HG03175 (cell line): ENCODE measurements at regions not wholly inside any gene's neighbourhood (a gene's known extent, or its start where the extent isn't known, plus 50 kb on each side); places are given as distances from the start of the nearest gene placed in this dataset.
"Not testable (repeated sequence)": the region's sequence is repeated elsewhere in the genome, so short reads cannot be mapped to it uniquely, and the experiment has no call there.

Experiments used
- ATAC-seq: cut with Tn5 transposase; IDR thresholded peaks from one replicate; pipeline ENCODE4 v1.9.1; 2021; ENCODE audit warnings: mild to moderate bottlenecking, moderate library complexity; ENCODE audit not compliant: unreplicated experiment

DNA sequence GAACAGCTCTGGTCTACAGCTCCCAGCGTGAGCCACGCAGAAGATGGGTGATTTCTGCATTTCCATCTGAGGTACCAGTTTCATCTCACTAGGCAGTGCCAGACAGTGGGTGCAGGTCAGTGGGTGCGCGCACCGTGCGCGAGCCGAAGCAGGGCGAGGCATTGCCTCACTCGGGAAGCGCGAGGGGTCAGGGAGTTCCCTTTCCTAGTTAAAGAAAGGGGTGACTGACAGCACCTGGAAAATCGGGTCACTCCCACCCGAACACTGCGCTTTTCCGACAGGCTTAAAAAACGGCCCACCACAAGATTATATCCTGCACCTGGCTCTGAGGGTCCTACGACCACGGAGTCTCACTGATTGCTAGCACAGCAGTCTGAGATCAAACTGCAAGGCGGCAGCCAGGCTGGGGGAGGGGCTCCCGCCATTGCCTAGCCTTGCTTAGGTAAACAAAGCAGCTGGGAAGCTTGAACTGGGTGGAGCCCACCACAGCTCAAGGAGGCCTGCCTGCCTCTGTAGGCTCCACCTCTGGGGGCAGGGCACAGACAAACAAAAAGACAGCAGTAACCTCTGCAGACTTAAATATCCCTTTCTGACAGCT is 325.0 kb upstream of the CHST9 start:
- ATAC-seq: not testable (repeated sequence)

DNA sequence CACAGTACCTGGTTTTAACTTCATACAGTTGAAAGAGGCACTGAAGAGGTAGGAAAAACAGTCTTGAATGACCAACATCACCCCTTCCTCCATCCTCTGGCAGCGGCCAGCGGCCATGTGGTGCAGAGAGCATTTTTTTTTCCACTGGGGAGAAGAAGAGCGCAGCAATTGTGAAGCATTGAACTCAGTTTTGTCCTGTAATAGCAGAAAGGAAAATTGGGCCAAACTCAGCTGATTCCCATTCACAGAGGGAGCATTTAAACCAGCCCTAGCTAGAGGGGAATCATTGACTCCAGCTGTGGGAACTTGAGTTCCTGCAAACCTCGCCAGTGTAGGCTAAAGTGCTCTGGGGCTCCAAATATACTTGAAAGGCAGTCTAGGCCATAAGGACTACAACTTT is 316.6 kb upstream of the CHST9 start:
- ATAC-seq: no peak

DNA sequence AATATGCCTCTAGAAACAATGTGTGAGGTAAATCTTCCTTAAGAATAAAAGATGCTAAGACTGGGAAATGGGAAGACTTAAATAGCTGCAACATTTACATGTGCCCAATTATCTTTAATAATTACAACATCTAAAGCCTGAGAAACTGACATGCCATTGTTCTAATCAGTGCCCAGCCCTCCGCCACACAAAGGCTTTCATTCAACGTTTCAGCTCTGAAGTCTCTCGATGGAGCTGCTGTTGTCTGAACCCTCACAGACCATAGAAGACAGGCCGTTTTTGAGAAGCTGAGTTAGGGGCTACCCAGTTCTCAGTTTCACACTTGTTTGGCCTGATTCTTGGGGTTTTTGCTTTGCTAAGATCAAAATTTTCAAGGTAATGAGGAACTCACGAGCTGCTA is 315.4 kb upstream of the CHST9 start:
- no peak for ATAC-seq

DNA sequence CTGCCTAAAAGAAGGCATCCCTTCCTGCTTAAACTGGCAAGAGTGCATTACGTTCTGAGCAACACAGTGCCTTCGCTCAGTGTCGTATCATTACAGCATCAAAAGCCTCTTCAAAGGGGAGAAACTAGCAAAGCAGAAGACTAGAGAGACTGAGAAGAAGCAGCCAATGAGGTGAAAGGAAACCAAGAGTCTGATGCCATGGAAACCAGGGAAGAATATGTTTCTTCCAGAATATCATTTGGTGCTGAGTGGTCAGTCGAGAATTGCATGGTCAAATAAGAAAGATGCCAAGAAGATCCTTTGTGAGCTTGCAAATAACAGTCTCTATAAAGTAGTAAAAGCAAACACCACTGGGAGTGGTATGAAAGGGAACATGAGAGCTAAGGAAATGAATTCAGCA is 312.1 kb upstream of the CHST9 start:
- ATAC-seq: no peak

DNA sequence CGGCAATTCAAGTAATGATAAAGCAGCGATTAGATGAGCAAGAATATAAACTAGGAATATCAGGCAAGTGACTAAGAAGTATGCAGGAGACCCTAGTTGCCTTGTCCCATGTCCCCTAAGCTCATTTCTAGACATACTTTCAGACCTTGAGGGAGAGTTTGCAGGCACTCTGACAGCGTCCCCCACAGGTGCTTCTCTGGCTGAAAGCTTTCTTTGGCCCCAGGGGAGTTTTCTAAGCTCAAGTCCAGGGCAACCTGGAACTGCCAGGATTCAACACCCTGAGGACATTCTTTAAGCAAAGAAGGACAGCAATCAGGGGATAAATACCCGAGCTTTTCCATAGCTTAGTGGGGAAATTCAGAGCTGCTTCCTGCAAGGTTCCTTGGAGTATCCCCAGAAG is 308.1 kb upstream of the CHST9 start:
- ATAC-seq: no peak

DNA sequence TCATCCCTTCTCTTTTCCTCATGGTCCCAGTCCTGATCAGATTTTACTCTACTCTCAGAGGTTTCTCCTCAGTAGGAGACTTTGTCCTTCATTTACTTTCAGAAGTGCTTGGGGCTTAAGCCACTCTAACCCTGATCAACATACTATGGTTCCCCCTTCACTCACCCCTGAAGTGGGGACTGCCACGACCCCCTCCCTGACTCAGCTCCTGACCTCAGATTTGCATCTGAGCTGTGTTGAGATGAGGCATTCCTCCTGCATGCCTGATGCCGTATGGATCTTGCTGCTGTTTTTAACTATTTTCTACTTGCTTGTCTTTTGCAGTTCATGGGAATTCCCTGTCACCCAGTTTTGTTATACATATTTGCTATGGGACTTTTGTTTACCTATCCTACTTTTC is 306.7 kb upstream of the CHST9 start:
- no peak for ATAC-seq

DNA sequence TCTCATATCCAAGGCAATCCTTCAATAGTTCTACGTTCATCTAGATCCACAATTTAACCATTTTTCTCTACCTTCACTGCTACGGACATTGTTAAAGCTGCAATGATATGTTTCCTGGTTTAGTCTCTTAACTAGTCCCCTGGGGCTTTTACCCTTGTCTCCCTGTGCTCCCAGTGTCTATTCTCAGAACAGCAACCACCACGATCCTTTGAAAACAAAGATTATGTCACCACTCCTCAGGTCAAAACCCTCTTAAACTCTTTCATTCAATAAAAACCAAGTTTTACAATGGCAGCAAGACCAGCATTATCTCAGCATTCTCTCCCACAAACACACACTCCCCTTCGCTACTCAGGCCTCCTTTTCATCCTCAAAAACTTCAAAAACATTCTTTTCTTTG is 298.2 kb upstream of the CHST9 start:
- no peak for ATAC-seq

DNA sequence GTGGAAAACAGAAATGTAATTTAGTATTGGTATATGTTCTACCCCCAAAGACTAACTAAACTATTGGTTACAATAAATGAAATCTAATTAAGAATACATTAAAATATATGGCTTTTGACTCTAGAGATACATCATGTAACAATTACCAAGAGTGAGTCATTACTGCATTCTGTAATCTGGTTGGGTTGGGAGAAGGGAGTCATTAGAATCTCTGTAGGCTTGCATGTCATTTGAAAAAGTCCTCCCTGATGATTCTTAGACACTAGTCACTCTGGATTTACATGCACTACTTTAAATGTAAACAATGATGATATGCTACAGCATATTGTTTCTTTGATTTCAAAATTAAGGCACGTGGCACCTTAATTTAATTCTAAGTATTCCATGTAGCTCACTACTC is 293.4 kb upstream of the CHST9 start:
- no peak for ATAC-seq

DNA sequence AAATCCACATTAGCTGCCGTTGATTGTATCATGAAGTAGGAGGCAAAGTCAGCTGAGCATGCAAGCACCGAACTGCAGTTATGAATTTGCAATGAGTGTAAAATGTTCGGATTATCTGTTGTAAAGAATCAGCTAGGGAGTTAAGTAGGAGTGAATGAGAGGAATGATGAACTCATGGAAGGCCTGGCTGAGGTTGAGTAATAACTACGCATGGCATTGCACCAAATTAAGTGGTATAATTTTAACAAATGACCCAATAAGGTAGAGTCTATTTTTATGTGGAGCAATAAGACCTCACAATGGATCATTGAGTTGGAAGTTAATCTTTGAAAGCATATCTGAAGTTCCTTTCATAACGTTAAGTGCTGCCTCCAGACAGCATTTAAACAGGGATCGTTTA is 288.2 kb upstream of the CHST9 start:
- no peak for ATAC-seq

DNA sequence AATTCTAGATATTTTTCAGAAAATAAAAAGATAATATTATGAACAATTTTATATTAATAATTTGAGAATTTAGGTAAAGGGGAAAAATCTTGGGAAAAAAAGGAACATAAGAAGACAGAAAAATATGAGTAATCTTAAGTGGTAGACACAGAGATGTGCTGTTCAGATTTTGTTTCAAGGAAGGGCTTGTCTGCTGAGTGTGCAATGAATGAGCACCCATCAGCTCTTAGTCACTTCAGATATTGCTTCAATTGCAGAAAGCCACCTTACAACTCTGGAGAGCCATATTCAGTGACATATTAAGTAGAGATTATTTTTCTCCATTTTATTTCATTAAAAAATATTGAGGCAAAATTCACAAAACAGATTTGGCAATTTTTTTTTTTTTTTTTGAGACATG is 282.0 kb upstream of the CHST9 start:
- ATAC-seq: no peak

DNA sequence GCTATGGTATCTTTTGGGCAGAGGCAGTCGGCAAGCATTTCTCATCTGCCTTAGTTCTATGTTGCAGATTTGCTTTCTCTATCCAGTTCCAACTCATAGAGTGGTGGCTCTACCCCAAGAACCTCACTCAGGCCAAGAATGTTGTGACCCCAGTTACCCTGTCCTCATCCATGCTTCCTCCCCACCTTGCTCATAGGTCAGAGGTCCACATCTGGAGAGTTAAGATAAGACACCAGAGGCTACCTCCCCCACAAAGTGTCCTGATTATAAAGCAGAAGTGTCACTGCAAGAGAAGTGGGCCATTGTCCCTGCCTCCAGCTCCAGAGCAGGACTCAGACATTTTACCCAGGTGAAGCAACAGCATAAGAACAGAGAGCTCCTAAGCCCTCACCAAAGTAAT is 276.8 kb upstream of the CHST9 start:
- ATAC-seq: no peak

DNA sequence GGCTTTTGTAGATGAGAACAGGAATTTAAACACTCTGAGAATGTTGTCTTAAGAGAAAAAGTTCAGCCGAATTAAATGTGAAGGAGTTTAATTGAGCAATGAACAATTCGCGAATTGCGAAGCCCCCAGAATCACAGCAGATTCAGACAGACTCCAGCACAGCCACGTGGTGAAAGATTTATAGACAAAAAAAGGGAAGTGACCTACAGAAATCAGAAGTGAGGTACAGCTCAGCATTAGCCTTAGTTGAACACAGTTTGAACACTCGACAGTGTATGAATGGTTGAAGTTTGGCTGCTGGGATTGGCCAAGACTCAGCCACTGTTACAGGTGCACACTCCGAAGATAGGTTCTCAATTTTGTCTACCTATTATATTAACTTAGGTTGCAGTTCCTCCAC is 264.0 kb upstream of the CHST9 start:
- no peak for ATAC-seq

DNA sequence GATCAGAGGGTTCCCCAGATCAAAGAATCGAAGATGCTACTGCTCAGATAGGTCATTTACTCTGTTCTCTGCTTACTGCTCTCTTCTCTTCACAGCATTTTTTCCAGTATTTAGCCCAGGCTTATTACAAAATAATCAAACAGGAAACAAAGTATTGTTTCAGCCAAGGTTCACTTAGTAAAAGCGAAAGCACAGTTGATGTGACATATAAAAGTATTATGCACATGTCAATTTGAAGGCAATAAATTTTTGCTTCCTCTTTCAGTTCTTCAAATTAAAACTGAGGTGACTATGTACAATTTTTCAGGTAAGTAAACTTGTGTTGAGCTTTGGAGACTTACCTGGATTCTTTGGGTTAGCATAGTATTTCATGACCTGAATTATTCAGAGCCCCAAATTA is 262.8 kb upstream of the CHST9 start:
- ATAC-seq: no peak

DNA sequence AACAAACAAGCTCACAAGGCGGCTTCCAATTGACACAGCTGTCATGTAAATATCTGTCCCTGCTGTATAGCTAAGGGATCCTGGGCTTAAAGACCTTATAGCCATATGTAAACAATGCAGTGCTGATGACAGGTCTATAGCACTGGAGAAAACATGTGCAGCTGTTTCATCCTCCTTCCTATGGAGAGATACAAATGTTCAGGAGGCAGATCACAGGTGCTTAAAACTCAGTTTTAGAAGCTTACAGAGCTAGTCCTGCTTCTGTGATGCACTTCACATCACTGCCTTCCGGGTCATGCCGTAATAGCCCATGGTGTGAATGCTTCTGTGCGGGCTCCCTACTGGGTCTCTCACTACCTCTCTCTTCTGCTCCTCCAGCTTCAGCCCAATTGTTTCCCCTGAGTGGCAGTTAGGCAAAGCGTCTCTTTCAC is 262.4 kb upstream of the CHST9 start:
- no peak for ATAC-seq

DNA sequence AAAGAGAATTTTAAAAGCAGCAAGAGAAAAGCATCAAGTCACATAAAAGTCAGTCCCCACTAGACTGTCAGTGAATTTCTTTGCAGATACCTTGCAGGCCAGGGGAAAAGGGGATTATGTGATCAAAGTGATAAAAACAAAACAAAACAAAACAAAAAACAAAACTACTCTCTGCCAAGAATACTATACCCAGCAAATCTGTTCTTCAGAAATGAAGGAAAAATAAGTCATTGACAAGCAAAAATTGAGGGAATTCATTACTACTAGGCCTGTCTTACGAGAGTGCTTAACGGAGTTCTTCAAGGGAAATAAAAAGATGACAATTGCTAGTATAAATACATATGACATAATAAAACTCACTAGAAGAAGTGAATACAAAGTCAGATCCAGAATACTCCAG is 245.5 kb upstream of the CHST9 start:
- ATAC-seq: no peak

DNA sequence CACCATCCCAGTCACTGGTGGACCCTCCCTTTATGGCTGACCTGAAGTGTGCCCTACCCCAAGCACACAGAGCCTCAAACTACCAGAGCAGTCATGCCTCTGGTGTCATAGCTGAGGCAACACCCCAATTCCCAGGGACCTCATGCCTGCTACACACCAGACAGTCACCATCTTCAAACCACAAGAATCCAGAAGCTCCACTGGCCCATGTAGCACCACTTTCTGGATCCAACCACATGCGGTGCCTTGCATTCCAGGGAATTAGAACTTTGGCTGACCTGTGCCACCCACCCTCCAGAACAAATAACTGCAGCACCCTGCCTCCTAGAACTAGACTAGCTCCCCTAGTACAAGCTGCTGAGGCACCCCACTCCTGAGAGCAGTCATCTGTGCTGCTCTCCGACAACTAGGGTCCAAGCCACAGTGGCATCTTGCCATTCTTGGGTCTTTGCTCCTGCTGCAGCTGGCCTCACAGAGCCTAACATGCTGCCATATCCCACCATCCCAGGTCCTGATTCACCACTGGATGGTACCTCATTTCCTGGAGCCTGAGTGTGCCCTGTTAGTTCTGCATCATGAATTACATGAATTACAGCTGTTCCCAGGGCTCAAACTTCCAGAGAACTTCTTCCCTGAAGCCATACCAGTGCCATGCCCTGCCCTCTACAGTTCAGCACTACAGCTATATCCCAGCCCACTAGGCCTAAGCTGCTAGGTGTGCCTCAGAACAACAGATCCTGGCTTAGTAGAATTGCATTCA is 243.8 kb upstream of the CHST9 start:
- ATAC-seq: no peak

DNA sequence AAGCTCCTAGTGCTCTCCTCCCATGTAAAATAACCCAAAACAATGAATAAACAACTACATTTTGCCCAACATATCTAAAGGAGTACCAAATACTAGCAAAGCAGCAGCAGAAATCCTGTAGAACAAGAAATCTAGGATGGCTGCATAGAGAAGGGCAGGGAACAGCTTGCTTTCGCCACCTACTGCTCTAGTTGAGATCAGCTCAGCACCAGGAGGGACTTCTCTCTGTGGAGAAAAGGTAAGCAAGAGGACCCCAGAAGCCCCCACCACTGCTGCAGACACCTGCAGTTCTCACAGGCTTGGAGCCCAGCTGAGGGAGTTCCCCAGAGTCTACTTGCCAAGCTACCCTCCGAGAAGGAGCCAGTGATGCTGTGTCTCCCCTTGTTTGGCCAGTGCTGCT is 243.0 kb upstream of the CHST9 start:
- no peak for ATAC-seq

DNA sequence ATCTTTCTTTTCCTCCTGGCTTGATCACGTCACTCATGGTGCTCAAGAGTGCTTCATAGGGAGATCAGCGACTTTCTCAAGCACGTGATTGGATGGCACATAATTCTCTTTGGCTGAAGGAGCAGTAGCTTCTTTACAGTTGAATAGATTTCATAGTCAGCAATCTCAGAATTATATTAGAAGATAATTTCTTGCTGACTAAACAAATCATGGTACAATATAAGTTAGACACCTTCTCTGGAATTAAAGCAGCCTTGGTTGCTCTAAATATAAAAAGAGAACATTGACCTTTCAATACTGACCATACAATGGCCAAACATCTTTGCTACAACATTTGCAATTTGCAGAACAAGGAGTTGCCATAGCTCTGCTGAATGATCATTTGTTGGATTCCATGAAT is 238.5 kb upstream of the CHST9 start:
- ATAC-seq: no peak

DNA sequence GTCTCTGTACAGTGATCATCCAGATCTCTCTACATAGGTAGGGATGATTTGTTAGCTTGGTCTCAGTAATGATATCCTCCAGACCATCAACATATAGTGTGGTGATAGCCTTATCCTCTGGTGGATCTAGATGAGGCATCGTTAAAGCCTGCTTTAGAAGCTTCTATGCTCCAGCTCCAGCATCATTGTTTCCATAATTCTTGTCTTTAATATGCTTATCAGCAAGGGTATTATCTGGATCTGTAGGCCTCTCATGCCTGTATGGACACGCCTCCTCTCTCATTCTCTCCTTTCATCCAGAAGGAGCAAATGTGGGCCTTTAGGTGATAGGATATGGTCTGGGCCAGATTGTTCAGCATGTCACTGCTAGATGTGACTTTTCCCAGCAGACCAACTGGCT is 234.5 kb upstream of the CHST9 start:
- no peak for ATAC-seq

DNA sequence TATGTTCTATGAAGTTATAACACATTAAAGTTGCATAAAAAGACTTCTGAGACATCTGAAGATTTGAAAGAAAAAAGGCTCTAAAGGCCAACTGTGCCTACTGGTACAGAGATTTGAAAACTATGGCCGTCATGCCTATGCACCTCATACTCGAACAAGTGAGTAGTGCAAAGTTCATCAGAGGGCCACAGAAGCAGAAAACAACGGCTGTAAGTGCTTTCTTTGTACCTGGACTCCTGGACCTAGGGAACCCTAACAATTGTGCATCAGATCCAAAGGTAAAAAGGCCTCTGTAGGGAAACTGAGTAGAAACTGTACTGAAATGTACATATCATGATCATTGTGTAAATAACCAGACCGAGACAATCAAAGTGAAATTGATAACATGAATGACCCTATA is 230.4 kb upstream of the CHST9 start:
- ATAC-seq: no peak

DNA sequence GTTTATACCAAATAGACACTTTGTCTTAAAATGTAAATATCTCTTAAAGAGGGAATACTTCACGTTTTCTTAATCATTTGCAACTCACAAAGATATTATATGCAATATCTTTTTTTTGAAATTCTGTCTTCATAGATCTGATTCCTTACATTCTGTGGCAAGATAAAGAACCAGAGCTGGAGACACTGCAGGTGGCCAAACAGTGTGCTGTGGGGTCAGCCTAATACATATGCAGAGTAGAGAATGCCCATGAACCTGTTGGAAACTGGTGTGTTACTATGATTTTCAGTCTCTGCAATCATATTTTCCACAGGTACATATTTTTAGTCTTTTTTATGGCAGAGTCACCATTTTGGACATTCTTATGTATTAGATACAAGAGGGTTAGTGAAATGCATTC is 229.6 kb upstream of the CHST9 start:
- ATAC-seq: no peak

DNA sequence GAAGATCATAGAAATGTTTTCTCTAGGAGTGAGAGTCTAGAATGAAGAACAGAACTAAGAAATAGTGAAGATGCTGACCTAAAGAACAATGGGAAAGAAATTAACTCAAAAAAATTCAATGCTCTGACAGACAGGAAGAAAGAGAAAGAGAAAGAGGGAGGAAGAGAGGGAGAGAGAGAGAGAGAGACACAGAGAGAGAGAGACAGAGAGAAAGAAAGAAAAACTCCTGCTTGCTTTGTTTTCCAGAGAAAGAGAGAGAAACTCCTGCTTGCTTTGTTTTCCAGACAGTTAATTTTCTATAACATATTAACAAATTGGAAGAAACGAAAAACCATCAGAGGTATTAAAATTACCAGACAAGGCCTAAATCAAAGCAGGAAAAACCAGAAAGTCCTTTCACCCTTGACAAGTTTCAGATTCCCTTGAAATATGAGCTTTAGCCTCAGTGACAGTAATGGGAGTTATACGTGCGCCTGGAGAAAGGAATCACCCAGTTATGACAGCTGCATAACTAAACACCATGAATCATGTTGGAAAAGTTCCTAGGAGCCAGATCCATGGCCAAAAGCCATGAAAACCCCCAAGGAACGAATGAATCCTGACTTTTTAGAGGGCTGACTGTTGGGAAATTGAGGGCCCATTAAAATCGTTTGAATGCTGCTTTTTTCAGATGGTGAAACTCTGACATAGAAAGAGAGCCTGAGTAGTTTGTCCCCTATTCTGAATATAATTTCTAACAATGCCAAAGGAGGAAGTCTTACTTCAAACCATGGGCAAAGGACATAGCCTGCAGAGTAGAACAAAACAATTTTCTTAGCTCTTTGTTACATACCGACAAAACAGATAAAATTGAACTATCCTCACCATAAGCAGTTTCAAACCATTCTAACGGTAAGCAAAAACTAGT is 228.6 kb upstream of the CHST9 start:
- ATAC-seq: no peak
